ENCODE measurements at regions not wholly inside any gene's neighbourhood (a gene's known extent, or its start where the extent isn't known, plus 50 kb on each side); places are given as distances from the start of the nearest gene placed in this dataset.
"Not testable (repeated sequence)": the region's sequence is repeated elsewhere in the genome, so short reads cannot be mapped to it uniquely, and the experiment has no call there.

- Mint-ChIP-seq H3K9me3 (no peaks in the 10 kb centered on the region), H3K27ac (no peak overlapping the region), H3K4me3 (no peak overlapping the region), H3K4me1 (ENCODE audit: low read depth) (no peaks in the 10 kb centered on the region), H3K36me3 (ENCODE audit: low read depth) (no peaks in the 10 kb centered on the region), H3K27me3 (ENCODE audit: low read depth) (no peaks in the 10 kb centered on the region)
Measured at GRCh38 chr1:187038784-187039183, 210.0 kb downstream of the PLA2G4A start.

GRCh38 chr1:187041104-187041503 is 212.4 kb downstream of the PLA2G4A start:
- no peaks in the 10 kb centered on the region for H3K9me3 Mint-ChIP-seq
- no peak overlapping the region for H3K27ac Mint-ChIP-seq
- no peaks in the 10 kb centered on the region for H3K4me1 Mint-ChIP-seq (ENCODE audit: low read depth)
- H3K36me3 Mint-ChIP-seq (ENCODE audit: low read depth) = no peaks in the 10 kb centered on the region
- no peak overlapping the region for H3K4me3 Mint-ChIP-seq
- H3K27me3 Mint-ChIP-seq (ENCODE audit: low read depth) = no peaks in the 10 kb centered on the region

GRCh38 chr1:187042538-187042937 is 213.8 kb downstream of the PLA2G4A start:
- Mint-ChIP-seq H3K9me3 (no peaks in the 10 kb centered on the region), H3K27me3 (ENCODE audit: low read depth) (no peaks in the 10 kb centered on the region), H3K4me3 (no peak overlapping the region), H3K36me3 (ENCODE audit: low read depth) (no peaks in the 10 kb centered on the region), H3K4me1 (ENCODE audit: low read depth) (no peaks in the 10 kb centered on the region), H3K27ac (no peak overlapping the region)

- H3K9me3 Mint-ChIP-seq; H3K36me3 Mint-ChIP-seq (ENCODE audit: low read depth); H3K27me3 Mint-ChIP-seq (ENCODE audit: low read depth); H3K27ac Mint-ChIP-seq; H3K4me1 Mint-ChIP-seq (ENCODE audit: low read depth); H3K4me3 Mint-ChIP-seq: not testable (repeated sequence)
Measured at GRCh38 chr1:187043433-187043832, 214.7 kb downstream of the PLA2G4A start.

GRCh38 chr1:187044411-187044810 is 215.7 kb downstream of the PLA2G4A start:
- H3K9me3 Mint-ChIP-seq = no peaks in the 10 kb centered on the region
- no peaks in the 10 kb centered on the region for H3K4me1 Mint-ChIP-seq (ENCODE audit: low read depth)
- no peaks in the 10 kb centered on the region for H3K36me3 Mint-ChIP-seq (ENCODE audit: low read depth)
- no peak overlapping the region for H3K4me3 Mint-ChIP-seq
- H3K27ac Mint-ChIP-seq = no peak overlapping the region
- no peaks in the 10 kb centered on the region for H3K27me3 Mint-ChIP-seq (ENCODE audit: low read depth)

- H3K27me3 Mint-ChIP-seq (ENCODE audit: low read depth) = no peaks in the 10 kb centered on the region
- H3K27ac Mint-ChIP-seq = no peak overlapping the region
- H3K9me3 Mint-ChIP-seq = no peaks in the 10 kb centered on the region
- no peaks in the 10 kb centered on the region for H3K4me1 Mint-ChIP-seq (ENCODE audit: low read depth)
- H3K36me3 Mint-ChIP-seq (ENCODE audit: low read depth) = no peaks in the 10 kb centered on the region
- no peak overlapping the region for H3K4me3 Mint-ChIP-seq
Measured at GRCh38 chr1:187045371-187045770, 216.6 kb downstream of the PLA2G4A start.

- no peak overlapping the region for H3K27ac Mint-ChIP-seq
- no peaks in the 10 kb centered on the region for H3K4me1 Mint-ChIP-seq (ENCODE audit: low read depth)
- no peaks in the 10 kb centered on the region for H3K36me3 Mint-ChIP-seq (ENCODE audit: low read depth)
Measured at GRCh38 chr1:187046293-187046692, 217.5 kb downstream of the PLA2G4A start.

GRCh38 chr1:187047298-187047697 is 218.5 kb downstream of the PLA2G4A start:
- Mint-ChIP-seq H3K9me3 (no peaks in the 10 kb centered on the region), H3K4me3 (no peak overlapping the region), H3K27me3 (ENCODE audit: low read depth) (no peaks in the 10 kb centered on the region), H3K4me1 (ENCODE audit: low read depth) (no peaks in the 10 kb centered on the region), H3K27ac (no peak overlapping the region), H3K36me3 (ENCODE audit: low read depth) (no peaks in the 10 kb centered on the region)

More at GRCh38 chr1:187046293-187046692, 217.5 kb downstream of the PLA2G4A start:
- Mint-ChIP-seq H3K4me3 (no peak overlapping the region), H3K27me3 (ENCODE audit: low read depth) (no peaks in the 10 kb centered on the region), H3K9me3 (no peaks in the 10 kb centered on the region)

- no peaks in the 10 kb centered on the region for H3K36me3 Mint-ChIP-seq (ENCODE audit: low read depth)
- H3K27ac Mint-ChIP-seq = no peak overlapping the region
- H3K9me3 Mint-ChIP-seq = no peaks in the 10 kb centered on the region
- H3K4me1 Mint-ChIP-seq (ENCODE audit: low read depth) = no peaks in the 10 kb centered on the region
- no peaks in the 10 kb centered on the region for H3K27me3 Mint-ChIP-seq (ENCODE audit: low read depth)
- no peak overlapping the region for H3K4me3 Mint-ChIP-seq
Measured at GRCh38 chr1:187051618-187052232, 223.0 kb downstream of the PLA2G4A start.

GRCh38 chr1:187053876-187054275 is 225.1 kb downstream of the PLA2G4A start:
- Mint-ChIP-seq H3K27me3 (ENCODE audit: low read depth) (no peaks in the 10 kb centered on the region), H3K4me3 (no peak overlapping the region), H3K27ac (no peak overlapping the region), H3K9me3 (no peaks in the 10 kb centered on the region), H3K36me3 (ENCODE audit: low read depth) (no peaks in the 10 kb centered on the region), H3K4me1 (ENCODE audit: low read depth) (no peaks in the 10 kb centered on the region)

GRCh38 chr1:187054862-187055757 is 226.4 kb downstream of the PLA2G4A start:
- Mint-ChIP-seq H3K27me3 (ENCODE audit: low read depth) (no peaks in the 10 kb centered on the region), H3K36me3 (ENCODE audit: low read depth) (no peaks in the 10 kb centered on the region), H3K27ac (no peak overlapping the region), H3K9me3 (no peaks in the 10 kb centered on the region), H3K4me1 (ENCODE audit: low read depth) (no peaks in the 10 kb centered on the region), H3K4me3 (no peak overlapping the region)

GRCh38 chr1:187063271-187063670 is 234.5 kb downstream of the PLA2G4A start:
- Mint-ChIP-seq H3K9me3 (no peaks in the 10 kb centered on the region), H3K4me1 (ENCODE audit: low read depth) (no peaks in the 10 kb centered on the region), H3K27me3 (ENCODE audit: low read depth) (peaks cover 3% of the 10 kb centered on the region), H3K36me3 (ENCODE audit: low read depth) (no peaks in the 10 kb centered on the region), H3K4me3 (no peak overlapping the region), H3K27ac (no peak overlapping the region)

GRCh38 chr1:187067160-187067559 is 238.4 kb downstream of the PLA2G4A start:
- peaks cover 12% of the 10 kb centered on the region for H3K27me3 Mint-ChIP-seq (ENCODE audit: low read depth)
- no peak overlapping the region for H3K4me3 Mint-ChIP-seq
- H3K36me3 Mint-ChIP-seq (ENCODE audit: low read depth) = no peaks in the 10 kb centered on the region
- no peaks in the 10 kb centered on the region for H3K4me1 Mint-ChIP-seq (ENCODE audit: low read depth)
- H3K27ac Mint-ChIP-seq = no peak overlapping the region
- H3K9me3 Mint-ChIP-seq = no peaks in the 10 kb centered on the region

GRCh38 chr1:187070076-187070475 is 241.3 kb downstream of the PLA2G4A start:
- Mint-ChIP-seq H3K27me3 (ENCODE audit: low read depth) (peaks cover 12% of the 10 kb centered on the region), H3K9me3 (no peaks in the 10 kb centered on the region), H3K36me3 (ENCODE audit: low read depth) (no peaks in the 10 kb centered on the region), H3K4me1 (ENCODE audit: low read depth) (peaks cover 4% of the 10 kb centered on the region), H3K27ac (no peak overlapping the region), H3K4me3 (no peak overlapping the region)

Measured in T-helper 1 cell treated with Interleukin-12 subunit alpha and Interleukin-12 subunit beta and Interleukin-4 antibody, amounts not matched to agents 30 μg/mL and 1 μg/mL, for 36 hours (primary cell).